T-helper 1 cell (primary cell): ENCODE measurements at regions not wholly inside any gene's neighbourhood (a gene's known extent, or its start where the extent isn't known, plus 50 kb on each side); places are given as distances from the start of the nearest gene placed in this dataset.

Source experiments
- DNase-seq, 5 donors: peaks; one replicate each; pipeline ENCODE4 v3.0.0-alpha.2; 2012 to 2020

DNA sequence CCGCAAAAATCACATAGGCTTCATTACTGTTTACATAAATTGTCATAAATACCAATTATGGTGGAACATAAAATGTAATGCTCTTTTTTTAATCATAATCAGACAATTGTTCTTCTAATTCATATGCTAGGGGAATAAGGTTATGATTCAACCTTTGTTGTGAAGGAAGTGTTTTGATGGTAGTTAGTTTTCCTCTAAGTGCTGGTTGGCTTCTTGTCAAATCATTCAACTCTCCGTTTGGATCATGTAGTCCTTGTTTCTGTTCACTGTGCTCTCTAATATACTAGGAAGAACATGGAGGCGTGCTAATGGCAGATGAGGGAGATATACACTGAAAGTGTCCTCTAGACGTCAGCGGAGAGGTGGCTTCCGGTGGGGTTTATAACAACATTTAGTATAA, 1938.0 kb upstream of the PIK3C3 start:
- no peak for DNase-seq

- no peak for DNase-seq
Measured at GRCh38 chr18:40016405-40016804, 1938.6 kb upstream of the PIK3C3 start.

DNA sequence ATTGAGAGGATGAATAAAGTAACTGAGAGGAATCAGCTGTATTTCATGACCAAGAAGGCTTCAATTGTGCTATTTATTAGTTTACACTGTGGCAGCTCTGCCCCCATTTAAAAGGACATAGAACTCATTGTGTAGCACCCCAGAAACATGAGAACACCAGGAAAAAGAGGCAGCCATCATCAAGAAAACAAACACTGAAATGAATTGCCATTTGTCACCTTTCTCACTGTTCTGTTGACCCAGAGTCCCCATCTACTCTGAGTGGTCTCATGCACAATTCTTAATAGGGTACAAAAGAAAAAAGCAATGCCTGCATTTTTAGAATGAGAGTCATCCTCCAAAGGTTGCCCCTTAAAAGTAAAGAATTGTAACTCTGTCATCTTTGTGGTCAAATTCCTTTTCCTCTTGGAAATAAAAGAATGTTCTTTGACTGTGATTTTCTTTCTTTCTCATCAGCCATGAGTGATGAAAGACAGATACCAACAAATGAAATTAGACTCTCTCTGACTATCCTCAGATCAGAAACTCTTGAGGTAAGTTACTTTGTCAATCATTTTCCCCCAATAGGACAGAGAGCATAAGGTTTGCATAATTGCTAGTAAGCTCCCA, 1941.9 kb upstream of the PIK3C3 start:
- DNase-seq: no peak

GRCh38 chr18:40011201-40011600, 1943.8 kb upstream of the PIK3C3 start:
- DNase-seq: no peak

DNA sequence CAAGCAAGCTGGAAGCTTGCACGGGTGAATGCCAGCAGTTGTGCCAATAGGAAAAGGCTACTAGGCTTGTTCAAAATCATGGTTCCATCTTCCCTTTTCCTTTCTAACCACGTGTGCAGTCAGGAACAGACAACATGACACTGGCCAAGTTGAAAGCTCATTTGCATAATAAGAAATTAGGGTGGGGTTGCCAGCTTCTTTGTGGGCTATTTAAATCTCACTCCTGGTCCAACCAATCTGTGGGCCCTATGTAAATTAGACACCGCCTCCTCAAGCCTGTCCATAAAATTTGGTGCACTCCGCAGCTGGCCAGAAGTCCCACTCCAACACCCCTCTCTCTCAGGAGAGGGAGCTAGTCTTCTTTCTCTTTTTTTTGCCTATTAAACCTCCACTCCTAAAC, 1948.4 kb upstream of the PIK3C3 start:
- DNase-seq: no peak

DNA sequence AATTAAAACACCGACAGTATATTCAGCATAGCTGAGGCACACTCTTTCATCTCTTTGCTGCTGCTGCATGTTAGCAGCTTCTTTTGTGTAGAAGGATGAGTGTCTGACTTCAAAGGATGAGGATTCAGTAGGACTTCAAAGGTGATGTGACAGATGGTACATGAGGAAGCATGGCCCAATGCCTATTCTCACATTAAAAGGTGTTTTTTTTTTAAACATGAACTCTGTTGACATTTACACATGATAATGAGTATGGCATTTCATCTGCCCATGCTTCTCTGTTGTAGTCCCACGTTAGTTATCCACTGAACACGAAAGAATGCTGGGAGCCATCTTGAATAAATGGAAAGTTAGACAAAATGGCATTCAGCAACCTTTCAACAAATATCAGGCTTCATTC, 1950.8 kb upstream of the PIK3C3 start:
- DNase-seq: no peak

GRCh38 chr18:39998317-39998716, 1956.7 kb upstream of the PIK3C3 start:
- DNase-seq: no peak

- DNase-seq: no peak
Measured at GRCh38 chr18:39994498-39994897, 1960.5 kb upstream of the PIK3C3 start.

DNA sequence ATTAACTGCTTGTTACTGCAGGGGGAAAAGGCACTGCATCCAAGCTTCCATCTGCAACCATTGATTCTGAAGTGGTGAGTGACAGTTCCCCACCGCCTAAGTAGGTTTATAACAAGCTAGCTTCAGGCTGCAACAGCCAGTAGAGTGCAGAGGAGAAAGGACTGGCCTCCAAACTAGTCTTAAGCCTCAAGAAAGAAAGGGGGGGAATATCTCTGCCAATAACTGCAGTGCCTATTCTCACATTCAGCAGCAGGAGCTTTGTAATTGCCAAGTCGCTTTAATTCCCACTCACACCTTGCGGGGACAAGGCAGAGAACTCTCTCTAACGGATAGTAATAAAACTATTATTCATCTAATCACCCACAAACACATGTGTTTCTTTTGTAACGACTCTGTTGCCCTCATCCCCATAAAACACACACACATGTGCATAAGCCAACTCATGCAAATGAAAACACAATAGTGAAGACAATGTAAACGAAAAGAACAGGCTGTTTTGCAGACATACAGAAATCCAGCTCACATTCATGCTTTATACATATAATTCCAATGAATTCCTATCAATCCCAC, 1963.3 kb upstream of the PIK3C3 start:
- DNase-seq: no peak

GRCh38 chr18:39990540-39990939, 1964.5 kb upstream of the PIK3C3 start:
- no peak for DNase-seq

DNA sequence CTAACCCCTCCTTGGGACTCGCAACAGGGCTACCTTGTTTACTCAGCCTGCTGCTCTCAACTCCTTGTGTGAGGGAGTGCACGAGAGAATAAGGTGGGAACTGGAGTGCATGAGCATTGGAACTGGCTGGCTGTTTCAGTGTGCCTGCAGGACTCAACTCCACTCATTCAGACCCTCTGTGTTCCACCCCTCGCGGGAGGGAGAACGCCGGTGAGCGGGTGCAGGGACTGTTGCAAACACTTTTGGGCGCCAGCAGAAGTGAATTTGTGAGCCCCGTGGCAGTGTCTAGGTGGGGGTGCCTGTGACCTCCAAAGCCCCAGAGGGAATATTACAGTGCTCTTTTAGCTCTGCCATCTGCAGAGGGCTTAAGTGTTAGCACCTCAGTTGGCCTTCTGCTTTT, 1978.3 kb upstream of the PIK3C3 start:
- DNase-seq: no peak

- no peak for DNase-seq
Measured at GRCh38 chr18:39972521-39972920, 1982.5 kb upstream of the PIK3C3 start.

DNA sequence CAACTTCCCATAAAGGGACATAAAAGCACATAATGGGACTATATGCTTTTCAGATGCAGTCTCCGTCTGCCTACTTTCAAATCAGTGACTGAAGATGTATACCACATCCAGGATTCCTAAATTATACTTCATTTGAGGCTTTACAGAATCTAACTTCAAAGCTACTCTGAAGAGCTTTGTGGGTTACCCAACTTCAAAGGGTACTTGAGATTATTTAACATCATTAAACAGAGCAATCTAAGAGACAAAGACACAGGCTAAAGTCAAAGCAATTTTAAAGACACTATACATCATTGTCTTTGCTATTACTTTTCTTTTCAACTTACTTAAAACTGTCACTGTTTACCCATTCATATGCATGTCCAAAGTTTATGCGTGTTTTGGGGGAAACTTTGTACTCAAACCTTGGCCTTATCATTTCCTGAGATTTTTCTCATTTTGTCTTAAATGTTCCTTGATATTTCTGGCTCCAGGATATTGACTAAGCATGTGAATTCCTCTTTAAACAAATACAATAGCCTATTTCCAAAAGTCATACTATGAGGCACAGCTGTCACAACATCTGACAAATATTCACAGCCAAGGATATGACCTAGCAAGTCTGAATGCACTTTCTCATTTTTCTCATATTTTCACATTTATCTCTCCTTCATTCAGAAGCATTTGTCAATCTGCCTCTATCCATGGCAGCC, 1985.1 kb upstream of the PIK3C3 start:
- DNase-seq: no peak

- no peak for DNase-seq
Measured at GRCh38 chr18:39966275-39966674, 1988.8 kb upstream of the PIK3C3 start.

DNA sequence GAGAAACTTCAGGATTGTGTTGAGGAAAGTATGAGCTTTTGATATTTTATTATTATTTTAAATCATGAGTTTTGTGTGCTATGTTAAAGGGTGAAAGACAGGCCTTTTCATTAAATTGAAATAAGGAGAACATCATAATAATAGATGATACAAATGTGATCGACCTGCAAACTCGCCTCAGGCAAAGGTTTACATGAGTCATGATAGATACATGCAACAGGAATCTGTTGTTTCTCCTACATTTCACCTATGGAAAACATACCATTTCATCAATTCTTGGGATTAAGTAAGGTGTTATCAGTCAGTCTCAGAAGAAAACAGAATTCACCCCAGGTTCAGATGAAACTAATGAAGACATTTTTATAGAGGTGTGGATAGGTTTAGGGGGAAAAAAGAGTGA, 1992.5 kb upstream of the PIK3C3 start:
- DNase-seq: no peak

GRCh38 chr18:39960550-39960949, 1994.5 kb upstream of the PIK3C3 start:
- DNase-seq: no peak

GRCh38 chr18:39959839-39960238, 1995.2 kb upstream of the PIK3C3 start:
- no peak for DNase-seq

- DNase-seq: no peak
Measured at GRCh38 chr18:39958876-39959275, 1996.2 kb upstream of the PIK3C3 start.

DNA sequence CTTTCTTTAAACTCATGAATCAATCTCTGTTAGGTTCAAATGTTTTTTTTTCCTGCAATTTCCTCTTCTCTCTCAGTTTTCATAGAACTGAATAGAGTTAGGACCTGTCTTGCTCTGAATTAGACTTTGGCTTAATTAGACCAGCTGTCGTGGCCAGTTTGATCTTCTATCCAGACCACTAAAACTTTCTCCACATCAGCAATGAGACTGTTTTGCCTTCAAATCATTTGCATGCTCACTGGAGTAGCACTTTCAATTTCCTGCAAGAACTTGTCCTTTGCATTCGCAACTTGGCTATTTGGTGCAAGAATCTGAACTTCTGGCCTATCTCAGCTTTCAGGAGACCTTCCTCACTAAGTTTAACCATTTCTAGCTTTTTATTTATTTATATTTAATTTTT, 2002.2 kb upstream of the PIK3C3 start:
- DNase-seq: no peak

GRCh38 chr18:39951142-39951720, 2003.8 kb upstream of the PIK3C3 start:
- no peak for DNase-seq

GRCh38 chr18:39946623-39947061, 2008.4 kb upstream of the PIK3C3 start:
- DNase-seq: no peak

DNA sequence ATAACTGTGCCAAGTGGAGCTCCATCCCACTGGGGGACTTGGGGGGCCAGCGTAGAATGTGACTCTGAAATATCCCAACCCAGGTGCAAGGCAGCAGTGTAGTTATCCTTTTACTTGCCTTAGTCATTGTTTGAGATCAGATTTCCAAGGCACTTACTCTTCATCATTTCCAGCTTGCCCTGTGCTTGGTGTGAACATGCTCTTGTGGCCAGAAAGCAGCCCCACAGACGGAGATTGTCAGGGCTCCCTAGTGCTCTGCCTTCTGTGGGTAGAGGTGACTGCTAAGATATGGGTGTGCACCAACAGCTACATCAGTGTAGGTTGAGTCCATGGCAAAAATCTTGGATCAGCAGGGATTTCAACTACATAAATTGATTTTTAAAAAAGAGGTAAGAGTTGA, 2010.0 kb upstream of the PIK3C3 start:
- DNase-seq: no peak

DNA sequence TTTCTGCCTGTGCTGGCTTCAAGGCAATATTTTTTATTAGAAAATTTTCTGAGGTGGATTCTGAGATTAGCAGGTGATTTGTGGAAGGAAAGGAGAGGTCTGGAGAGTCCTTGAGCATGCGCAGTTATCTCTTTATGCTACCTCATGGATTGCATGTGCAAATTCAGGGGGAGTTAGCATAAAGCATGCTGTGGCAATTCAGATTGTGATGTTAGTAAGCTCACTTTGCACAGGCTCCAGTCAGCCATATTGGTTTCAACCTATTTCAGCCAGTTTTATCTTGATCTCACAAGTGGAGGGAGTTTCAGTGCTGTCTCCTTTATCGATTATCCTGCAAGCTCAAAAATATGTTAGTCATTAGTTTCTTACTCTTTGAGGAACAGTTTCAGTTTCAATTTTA, 2012.3 kb upstream of the PIK3C3 start:
- peak in 1 of 5 donors; percentile 4 for DNase-seq
